AML-193 (cell line): ENCODE measurements at regions not wholly inside any gene's neighbourhood (a gene's known extent, or its start where the extent isn't known, plus 50 kb on each side); places are given as distances from the start of the nearest gene placed in this dataset.

Experiments
- DNase-seq, 2 experiments: peaks; one replicate each; lab custom pipeline; 2025; lab: John Stamatoyannopoulos, UW

- no peak for DNase-seq
These were observed 79.1 kb downstream of the TRIB2 start for GRCh38 chr2:12795851-12796250.

DNA sequence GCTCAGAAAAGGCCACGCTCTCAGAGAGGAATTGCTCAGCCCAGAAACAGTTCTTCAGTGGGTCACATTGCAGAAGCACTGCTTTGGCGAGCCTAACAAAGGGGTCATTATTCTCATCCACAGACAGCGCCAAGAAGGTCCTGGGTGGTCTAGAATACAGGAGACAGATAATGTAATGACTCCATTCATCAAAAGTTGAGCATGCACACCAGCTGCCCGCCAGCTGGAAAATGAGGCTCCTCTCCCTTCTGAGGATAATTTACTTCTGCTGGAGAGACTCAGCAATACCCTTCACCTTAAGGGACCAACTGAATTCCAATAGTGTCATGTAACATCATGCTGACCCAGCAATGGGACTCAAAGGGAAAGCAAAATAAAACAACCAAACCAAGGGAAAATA is 79.9 kb downstream of the TRIB2 start:
- no peak for DNase-seq

DNA sequence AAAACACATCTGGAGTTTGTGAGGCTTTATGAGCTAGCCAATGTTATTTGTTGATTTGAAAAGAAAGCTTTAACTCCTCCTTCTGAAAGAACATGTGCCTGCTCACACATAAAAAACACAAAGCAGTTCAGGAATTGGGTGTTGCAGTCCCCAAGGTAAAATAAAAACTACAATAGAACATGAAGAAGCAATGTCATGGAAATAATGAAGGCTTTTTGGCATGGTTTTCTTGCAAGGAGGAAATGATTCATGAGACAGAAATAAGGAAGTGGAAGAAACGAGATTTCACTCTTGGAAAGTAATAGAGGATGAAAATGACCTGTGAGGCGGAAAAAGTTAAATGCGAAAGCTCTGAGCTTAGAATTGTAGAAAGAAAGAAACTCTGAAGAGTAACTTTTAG is 81.1 kb downstream of the TRIB2 start:
- peak; percentile 61 to 72 for DNase-seq

DNA sequence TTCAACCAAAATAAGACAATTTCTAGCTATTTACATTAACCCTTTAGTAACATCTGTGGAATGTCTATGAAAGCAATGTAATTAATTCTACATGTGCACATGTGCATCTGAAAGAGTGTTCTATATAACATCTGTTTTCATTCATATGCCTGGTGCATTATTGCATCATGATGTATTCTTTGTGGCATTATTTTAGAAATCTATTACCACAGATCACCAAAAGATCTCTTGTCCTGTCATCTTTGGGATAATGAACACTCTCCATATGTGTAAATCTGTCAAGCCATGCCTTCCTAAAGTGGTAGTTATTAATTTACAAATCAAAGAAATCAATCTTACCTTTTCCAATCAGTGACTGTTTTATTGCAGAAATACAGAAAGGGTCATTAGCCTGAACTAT is 86.9 kb downstream of the TRIB2 start:
- DNase-seq = no peak

DNA sequence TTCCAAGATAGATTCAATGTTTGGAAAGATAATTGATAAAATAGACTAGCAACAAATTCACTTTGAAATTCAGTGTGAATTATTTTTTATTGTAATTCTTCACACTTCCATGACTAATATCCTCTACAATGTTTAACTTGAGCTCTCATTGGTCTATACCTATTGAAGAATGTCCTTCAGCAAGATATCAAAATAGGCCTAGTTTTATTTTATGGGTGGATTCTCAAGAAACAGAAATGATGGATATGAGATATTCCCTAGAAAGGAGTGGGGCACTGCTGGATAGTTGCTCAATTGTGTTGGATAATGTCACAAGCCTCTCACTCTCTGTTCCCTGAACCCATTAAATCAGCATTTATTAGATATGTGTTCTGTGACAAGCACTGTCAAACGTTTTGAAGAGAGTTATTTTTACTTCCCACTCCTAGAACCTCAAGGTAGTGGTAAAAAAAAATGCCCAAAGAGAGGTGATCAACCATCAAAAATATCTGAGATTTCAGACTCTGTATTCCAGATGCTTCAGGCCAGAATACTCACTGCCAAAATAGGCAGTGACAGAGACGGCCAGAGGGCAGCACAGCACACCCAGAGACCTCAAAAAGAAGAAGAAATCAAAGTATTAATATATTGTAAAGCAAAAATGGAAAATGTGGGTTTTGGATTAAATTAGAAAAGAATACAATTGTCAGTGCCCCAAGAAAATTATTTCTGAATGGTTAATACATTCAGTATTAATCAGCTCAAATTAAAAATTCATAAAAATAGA is 87.5 kb downstream of the TRIB2 start:
- DNase-seq = no peak

DNA sequence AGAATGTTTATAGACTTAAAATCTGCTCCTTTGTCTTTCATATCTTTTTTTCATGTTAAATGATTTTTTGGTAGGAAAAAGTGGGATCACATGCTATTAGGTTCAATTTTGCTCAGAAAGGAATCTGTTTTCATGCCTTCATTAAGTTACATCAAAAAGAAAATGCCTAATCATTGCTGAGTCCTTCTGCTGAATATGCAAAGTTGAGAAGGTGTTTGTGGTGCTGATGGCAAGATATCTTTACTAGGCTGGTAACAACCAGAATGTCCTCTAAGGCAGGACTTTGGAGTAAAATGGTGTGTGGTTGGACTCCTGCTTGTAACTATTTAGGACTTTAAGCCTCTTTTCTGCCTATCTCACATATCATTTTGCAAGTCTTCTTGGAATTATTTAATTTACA is 88.3 kb downstream of the TRIB2 start:
- DNase-seq = no peak

DNA sequence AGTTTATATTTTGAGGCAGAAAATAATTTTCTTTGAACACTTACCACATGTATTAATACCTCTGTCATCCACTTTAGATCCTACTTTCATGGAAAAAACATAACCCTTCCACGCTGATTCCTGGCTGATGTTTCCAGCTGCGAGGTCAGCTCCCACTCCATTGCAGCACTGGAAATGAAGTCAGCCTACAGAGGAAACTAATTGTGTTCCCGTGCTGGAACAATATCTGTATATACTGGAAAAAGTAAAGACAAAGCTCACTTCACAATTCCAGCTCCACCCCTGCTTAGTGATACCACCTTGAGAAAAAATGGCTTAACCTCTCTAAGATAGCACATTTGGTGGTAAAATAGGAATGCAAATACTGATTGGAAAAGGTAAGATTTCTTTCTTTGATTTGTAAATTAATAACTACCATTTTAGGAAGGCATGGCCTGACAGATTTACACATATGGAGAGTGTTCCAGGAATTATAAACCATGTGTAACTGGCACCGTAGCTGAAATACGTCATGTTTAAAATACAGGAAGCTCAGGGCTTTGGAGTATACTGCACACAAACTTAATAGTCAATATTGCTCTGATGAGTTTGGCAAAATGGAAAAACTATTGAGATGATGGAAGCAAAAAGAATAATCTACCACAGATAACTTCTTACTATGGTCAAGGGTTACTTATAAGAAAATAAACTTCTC is 90.0 kb downstream of the TRIB2 start:
- DNase-seq = no peak

DNA sequence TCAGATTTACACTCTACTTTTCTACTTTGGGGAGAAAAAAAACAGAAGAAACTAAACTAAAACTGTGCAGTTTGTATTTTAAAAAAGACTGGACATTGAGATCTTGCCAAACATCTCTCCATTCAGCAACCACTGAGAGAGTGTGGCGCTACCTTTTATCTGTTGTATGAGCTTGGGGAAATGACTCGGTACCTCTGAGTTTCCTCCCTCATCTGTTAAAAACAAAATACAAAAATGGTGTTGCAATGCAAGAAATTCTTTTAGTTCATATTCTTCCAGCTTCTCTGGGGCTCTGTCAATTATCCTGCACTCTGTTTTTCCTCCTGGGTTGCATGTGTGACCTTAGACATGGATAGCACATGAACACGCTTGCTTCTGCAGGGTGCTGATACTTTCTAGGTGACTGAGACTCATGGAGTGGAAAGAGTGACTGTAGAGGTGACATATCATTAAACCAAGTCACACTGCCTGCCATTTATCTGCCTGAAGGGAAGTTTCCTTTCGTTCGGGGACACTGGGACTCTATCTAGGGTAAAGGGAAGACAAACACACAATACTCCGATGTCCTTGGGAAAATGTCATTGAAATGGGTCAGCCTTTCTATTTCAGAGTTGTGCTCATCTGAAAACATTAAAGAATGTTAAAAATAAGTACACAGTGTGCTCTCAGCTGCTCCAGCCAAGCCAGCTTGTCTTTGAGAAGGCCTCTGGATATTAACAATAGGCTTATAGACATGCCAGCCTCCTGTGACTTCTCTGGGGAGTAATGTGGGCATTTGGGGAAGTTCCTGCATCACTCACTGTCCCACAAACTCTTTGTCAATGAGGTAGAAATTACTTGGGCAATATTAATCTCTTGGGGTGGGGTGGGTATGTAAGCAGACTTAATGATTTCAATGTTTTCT is 91.4 kb downstream of the TRIB2 start:
- peak; percentile 51 to 74 for DNase-seq

DNA sequence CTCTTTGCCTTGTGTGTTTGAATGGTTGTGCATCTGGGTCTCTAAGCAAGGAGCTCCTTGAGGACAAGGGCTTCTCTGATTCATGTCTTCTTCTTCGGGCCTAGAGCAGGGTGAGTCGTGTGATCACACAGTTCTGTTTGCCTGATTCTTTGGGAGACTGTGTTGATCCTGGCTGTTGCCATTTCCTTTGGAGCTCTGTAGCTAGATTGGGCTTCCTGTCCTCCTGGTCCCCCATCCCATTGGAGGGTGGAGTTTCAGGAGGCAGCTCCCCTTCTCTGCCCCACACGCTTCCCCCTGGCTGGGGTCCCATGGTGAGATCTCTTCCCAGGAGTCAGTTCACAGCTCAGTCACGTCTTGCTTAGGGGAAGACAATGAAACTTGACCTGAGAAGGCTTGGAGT is 92.8 kb downstream of the TRIB2 start:
- no peak for DNase-seq

DNA sequence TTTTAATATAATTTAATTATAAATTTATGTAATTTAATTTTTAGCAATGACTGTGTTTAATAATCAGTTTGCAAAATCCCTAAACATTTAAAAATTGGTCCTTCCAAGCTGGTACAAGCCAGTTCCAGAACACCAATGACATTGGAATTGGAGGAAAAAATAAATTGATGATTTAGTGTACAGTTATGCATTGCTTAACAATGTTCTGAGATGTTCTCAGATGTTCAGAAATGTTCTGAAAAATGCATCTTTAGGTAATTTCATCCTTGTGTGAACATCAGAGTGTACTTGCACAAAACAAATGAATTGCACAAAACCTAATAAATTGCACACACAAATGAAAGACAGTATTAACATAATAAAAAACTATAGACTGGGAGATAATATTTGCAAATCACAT is 95.2 kb downstream of the TRIB2 start:
- DNase-seq = no peak

DNA sequence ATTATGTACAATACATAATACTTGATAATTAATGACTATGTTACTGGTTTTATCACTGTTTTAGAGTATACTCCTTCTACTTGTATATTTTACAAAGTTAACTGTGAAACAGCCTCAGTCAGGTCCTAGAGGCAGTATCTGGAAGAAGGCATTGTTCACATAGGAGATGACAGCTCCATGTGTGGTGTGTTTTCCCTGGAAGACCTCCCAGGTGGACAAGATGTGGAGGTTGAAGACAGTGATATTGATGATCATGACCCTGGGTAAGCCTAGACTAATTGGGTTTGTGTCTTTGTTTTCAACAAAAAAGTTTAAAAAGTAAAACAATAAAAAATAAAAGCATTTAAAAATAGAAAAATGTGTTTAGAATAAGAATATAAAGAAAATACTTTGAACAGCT is 96.4 kb downstream of the TRIB2 start:
- no peak for DNase-seq

DNA sequence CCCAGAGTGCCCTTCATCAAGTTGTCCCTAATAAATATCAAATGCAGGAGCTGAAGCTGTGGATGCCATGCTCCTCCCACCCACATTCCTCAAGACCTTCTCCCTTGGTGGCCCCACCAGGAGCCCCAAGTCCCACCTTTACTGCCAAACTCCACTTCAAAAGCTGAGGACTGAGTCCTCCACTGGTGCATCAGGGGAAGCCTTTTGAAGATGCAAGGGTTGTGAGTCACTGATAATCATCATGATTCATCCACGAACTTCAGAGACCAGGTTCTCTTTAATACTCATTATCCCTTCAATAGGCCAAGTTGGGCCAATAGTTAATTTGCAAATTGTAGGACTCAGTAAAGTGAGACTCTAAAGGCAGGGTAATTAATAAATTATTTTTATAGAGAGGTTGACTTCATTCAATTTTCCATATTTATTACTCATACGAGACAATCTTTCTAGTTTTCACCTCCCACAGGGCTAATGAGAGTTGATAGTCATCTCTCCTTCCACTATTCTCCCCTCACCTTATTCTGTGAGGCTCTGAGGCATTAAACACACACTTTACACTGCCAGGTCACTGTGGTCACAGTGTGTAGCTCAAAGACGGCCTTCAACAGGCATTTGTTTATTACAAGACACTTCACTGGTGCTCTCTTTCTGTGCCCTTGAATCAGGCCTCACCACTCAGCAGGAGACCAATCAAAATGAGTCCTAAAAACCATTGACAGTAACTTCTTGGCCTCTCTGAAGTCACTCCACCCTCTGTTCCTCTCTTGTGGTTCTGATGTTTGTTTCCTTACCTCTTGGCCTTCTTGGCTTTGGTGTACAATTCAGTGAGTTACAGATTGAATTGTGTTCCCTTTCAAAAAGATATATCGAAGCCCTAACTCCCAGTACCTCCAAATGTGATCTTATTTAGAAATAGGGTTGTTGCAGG is 99.9 kb downstream of the TRIB2 start:
- no peak for DNase-seq

DNA sequence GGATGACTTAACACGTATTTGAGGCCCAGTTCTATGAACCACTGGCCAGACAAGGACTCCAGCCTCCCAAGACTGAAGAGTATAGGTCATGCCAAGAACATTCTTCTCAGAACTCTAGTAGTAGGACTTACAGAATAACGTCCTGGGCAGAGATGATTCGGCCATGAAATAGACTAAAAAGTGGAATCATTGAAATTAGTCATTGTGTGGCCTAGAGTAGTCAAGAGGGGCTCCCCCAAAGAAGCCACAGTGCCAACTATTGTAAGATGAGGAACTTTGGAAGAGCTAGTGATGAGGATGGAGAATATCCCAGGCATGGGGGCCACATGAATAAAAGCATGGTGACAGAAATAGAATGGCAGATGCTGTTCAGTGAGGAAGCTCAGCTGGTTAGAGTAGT is 101.1 kb downstream of the TRIB2 start:
- DNase-seq = no peak

DNA sequence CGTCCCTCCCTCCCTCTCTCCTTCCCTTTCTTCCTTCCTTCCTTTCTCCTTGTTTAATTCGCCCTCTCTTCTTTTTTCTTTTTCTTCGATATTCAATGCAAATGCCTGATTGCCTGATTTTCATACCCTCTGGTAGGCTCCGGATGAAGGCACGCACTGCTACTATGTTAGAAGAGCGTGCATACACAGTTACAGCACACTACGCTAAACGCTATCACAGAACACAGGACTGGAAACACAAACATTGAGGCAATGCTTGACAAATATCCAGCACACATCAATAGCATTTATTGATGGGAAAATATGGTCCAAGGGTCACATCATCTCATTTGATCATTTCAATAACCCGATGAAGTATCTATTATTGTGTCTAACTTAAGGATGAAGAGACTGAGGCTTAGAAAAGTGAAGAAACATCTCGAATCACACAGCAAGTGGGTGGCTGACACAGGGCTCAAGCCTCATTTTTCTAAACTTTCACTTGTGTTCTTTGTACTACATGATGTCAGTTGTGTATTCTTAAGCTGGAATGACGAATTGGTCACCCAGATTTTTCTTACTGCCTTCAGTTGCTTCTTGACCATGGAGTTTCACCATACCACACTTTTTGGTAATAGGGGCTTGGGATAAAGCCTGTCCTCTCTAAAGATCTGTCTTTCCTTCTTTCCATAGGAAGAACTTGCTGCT is 101.8 kb downstream of the TRIB2 start:
- no peak for DNase-seq

DNA sequence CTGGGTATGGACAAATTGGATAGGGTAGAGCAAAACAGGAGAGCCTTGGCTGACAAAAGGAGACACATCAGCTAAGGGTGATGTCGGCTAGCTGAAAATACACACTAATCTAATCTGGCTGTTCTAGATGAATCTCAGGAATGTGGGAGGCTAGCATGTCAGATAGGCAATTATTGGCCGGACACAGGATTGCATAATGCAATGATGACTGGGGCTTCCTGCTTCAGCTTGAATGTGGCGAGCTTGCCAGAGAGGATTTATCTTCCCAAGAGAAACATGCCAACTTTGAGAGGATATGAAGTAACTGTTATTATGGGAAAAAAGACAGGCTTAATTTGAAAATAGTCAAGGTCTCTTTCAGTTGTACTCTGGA is 102.4 kb downstream of the TRIB2 start:
- DNase-seq = peak; percentile 53 to 60

- DNase-seq = peak; percentile 77 to 79
These were observed 103.0 kb downstream of the TRIB2 start for GRCh38 chr2:12819721-12820120.

DNA sequence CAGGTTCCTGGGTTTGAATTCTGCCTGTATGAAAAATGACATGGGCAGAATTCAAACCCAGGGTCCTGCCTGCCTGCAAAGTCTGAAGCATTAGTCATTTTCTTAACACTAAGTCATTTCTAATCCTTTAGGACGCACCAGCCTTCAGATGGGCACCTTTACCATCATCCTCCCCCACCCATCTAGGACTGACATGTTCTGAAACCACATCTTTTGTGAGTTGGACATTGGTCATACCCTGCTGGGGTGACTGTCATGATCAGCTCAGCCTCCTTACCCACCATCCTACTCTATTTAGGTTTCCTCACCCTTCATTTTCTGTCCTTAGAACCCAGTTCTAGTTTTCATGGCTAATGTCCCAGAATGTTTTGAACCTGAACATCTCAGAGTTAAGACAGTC is 104.9 kb downstream of the TRIB2 start:
- DNase-seq = no peak

DNA sequence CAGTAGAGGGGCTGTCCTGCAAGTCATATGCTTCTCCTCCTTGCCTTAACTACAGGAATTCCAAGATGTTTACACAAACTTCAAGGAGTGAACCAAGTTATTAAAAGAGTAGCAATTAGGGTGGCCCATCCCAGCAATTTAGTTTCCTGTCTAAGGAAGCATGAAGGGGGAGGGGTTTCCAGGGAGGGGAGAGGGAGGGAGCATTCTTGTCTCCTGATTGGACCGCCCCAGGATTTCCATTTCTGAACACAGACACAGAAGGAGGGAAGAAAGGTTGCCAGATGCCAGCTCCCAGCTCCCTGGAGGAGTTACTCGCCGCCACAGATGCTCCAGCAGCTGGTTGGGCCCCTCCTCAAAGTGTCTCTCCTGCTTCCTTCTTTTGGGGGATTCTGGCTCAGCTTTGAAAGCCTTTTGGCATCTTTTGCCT is 107.6 kb downstream of the TRIB2 start:
- no peak for DNase-seq

DNA sequence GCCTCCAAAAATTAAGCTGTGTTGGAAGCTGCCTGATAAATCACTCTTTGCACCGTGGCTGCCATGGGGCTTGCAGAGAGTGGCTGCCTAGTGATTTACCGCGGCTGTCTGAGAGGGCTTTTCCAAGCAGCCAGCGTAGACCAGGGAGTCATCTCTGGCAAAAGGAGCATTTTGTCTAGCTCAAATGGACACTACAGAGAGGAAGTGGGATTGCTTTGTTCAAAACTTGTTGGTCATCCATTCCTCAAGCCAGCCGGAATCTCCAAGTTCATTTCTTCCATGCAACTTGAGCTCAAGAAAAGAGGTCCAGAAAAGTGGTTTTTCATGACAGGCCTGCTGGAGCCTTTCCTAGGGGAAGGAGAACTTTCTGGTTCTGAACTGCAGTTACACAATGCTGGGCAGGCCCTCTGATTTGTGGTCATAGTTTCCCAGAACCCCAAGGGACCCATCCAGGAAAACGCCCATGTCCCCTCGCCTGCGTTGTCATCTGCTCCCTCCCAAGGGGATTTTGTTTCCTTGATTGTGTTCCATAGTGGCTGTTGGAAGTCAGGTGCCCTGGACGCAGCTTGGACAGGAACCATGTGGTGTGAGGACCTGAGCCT is 108.1 kb downstream of the TRIB2 start:
- DNase-seq = no peak

DNA sequence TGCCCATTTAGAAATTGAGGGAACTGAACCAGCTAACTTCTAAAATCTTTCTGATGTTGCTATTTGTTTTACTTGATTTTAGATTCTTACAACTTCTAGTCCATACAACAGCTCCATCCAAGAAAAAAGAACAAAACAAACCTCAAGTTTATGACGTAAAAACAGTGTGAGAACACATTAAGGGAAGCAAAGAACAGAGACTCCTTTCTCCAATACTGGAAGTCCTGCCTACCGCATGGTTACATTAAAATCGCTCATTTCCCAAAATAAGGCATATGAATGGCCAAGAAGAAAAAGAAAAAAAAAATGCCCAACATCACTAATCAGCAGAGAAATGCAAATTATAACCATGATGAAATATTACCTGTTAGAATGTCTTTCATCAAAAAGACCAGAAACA is 110.0 kb downstream of the TRIB2 start:
- no peak for DNase-seq

DNA sequence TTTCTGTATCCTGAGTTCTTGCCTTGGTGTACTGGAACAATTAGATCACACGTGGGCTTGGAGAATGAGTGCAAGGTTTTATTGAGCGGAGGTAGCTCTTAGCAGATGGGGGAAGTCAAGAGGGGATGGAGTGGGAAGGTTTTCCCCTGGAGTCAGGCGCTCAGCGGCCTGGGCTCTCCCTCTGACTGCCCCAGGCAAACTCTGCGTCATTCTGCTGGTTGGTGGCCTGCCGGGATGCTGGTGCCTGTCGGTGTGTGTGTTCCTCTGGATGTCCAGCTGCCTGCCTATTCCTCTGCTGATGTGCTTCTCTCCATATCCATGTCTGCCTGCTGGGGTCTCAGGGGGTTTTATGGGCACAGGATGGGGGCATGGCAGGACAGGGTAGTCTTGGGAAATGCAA is 111.0 kb downstream of the TRIB2 start:
- no peak for DNase-seq
